Kidney tubule cell (primary cell): ENCODE measurements at regions not wholly inside any gene's neighbourhood (a gene's known extent, or its start where the extent isn't known, plus 50 kb on each side); places are given as distances from the start of the nearest gene placed in this dataset.

Experiments used
- DNase-seq: peaks from one replicate; pipeline ENCODE4 v3.0.0-alpha.2; 2018; ENCODE audit warnings: low spot score

DNA sequence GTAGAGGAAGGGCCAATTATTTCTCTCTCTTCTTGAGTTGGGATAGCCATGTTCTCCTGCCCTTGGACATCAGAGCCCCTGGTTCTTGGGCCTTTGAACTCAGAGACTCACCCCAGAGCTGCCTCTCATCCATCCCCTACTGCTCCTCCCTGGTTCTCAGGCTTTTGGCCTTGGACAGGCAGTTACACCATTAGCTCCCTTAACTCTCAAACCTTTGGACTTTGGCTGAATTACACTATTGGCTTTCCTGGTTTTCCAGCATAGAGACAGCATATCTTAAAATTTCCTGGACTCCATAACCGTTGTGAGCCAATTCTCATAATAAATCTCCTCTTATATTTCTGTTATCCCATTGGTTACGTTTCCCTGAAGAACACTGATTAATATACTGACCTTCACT is 63.7 kb upstream of the CHL1 start:
- no peak for DNase-seq

DNA sequence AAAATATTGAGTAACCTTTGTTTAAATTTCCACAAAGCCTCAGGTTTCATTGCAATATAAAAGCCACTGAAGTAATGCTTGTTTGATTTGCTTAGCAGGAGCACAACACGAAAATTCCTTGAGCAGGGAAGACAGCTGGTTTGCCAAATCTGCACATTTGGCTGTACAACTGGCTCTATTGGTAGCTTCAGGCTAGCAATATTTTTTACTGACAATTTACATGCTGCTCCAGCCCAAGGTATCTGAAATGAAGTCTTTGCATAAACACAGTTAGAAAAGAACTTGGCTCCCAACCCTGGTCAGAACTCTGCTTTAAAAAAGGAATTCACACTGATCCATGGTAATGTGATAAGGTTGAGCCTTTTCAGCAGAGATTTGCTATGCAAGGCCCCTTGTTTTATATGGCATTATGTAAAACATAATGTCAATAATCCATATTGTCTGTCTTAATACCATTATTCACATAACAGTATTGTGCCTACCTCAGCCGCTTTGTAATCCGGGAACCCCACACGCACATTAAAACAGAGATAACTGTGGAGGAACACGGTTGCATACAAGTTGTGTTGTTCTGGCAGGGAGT is 55.7 kb upstream of the CHL1 start:
- no peak for DNase-seq
